NCI-H2227 treated with DMSO at 0.1 percent for 48 hours (cell line): ENCODE measurements at regions not wholly inside any gene's neighbourhood (a gene's known extent, or its start where the extent isn't known, plus 50 kb on each side); places are given as distances from the start of the nearest gene placed in this dataset.
"Not testable (repeated sequence)": the region's sequence is repeated elsewhere in the genome, so short reads cannot be mapped to it uniquely, and the experiment has no call there.

Experiments
- DNase-seq: peaks from one replicate; lab custom pipeline; 2025; lab: John Stamatoyannopoulos, UW

GRCh38 chr1:184854496-184855140, 100.0 kb upstream of the EDEM3 start:
- DNase-seq, result no peak

DNA sequence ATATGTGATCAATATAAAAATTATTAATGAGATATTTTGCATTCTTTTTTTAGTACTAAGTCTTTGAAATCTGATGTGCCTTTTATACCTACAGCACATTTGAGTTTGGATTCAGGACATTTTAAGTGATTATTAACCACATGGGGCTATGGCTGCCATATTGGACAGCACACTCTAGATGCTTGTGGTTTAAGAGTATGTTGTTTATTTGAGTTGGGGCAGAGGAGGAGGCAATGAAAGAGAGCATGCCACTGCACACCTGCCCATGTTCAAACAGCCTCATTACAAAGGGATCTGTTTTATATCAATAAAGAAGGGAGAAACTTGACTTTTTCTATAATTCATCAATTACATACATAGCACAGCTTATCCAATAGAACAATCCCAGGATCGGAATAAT, 99.4 kb upstream of the EDEM3 start:
- no peak for DNase-seq

- DNase-seq, result no peak
Observed at GRCh38 chr1:184851822-184852746, 97.4 kb upstream of the EDEM3 start.

GRCh38 chr1:184843732-184844495, 89.3 kb upstream of the EDEM3 start:
- DNase-seq, result no peak

DNA sequence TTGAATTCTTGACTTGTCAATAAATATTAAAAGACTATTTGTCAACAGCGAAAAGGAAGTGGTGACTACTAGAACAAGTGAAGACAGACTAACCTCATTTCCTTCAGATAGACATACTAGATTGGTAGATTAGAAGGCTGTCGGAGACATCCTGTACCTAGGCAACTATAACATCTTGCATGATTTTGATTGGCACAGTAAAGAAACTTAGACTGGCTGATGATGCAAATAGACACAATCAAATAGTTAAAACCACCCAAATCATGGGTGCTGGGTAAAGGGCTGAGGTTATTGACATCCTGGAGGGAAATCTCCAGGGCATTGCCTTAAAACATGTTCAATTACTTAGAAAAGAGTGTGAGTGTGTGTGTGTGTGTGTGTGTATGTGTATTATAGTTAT, 85.9 kb upstream of the EDEM3 start:
- no peak for DNase-seq

GRCh38 chr1:184838504-184838951, 83.9 kb upstream of the EDEM3 start:
- DNase-seq, result no peak

GRCh38 chr1:184836934-184837895, 82.6 kb upstream of the EDEM3 start:
- no peak for DNase-seq

- DNase-seq, result no peak
Observed at GRCh38 chr1:184836141-184836540, 81.5 kb upstream of the EDEM3 start.

DNA sequence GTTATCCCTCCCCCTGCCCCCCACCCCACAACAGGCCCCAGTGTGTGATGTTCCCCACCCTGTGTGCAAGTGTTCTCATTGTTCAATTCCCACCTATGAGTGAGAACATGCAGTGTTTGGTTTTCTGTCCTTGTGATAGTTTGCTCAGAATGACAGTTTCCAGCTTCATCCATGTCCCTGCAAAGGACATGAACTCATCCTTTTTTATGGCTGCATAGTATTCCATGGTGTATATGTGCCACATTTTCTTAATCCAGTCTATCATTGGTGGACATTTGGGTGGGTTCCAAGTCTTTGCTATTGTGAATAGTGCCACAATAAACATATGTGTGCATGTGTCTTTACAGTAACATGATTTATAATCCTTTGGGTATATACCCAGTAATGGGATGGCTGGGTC, 79.3 kb upstream of the EDEM3 start:
- DNase-seq, result not testable (repeated sequence)

DNA sequence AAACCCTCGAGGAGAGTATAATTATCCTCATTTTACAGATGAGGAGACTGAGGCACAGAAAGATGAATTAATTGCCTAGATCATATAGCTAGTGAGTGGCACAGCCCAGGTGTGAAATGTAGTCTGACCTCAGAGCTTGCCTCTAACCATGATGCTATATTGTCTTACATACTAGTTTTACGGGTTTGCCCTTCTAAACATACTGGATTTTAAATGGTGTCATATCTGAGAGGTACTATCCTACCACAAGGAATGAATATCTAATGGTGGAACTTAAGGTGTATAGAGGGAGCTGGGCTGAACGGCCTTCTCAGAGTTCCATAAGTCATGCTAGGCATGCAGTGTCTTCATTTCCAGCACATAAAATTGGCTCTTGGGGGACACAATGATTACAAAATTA, 77.9 kb upstream of the EDEM3 start:
- no peak for DNase-seq

DNA sequence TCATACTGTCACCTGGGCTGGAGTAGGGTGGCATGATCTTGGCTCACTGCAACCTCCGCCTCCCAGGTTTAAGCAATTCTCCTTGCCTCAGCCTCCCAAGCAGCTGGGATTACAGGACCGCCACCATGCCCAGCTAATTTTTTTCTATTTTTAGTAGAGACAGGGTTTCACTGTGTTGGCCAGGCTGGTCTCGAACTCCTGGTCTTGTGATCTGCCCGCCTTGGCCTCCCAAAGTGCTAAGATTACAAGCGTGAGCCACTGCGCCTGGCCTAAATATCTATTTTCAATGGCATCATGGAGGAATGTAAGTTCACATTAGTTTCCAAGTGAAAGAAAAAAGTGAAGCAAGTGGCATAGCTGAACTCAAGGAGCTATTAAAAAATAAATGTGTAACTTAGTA, 74.8 kb upstream of the EDEM3 start:
- not testable (repeated sequence) for DNase-seq

- DNase-seq, result no peak
Observed at GRCh38 chr1:184828369-184828717, 73.7 kb upstream of the EDEM3 start.

DNA sequence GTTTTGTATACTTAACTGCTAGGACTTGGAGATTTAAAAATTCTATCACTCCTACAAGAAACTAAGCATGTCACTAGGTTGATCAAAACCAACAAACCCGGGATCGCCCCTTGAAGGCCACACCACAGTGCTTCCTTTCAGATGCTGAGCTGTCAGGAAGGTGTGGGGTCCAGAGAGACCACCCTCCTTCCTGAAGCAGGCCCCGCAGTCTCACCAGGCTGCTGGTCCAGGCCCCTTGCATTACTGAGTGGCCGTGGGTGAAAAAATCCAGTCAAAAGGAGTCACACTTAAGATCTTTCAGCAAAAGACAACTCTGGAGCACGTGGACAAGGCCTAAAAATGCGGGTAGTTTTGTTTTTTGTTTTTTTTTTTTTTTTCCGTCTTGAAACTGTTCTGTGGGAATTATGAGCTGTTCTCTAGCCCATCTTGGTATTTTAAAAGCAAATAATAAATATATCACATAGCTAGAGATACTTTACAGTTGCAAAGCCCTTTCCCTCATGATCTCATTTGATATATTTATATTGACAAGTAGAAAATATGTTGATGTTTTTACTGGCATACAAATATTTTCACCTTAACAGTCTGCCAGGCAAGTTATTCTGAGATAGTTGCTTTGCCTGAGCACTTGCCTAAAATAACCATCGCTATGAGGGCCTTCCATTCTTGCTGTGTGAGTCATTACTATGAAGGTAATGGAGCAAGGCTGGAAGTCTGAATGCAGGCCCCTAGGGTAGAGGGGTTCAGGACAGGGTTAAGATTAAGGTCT, 73.1 kb upstream of the EDEM3 start:
- no peak for DNase-seq

- DNase-seq, result no peak
Observed at GRCh38 chr1:184826001-184826400, 71.3 kb upstream of the EDEM3 start.

DNA sequence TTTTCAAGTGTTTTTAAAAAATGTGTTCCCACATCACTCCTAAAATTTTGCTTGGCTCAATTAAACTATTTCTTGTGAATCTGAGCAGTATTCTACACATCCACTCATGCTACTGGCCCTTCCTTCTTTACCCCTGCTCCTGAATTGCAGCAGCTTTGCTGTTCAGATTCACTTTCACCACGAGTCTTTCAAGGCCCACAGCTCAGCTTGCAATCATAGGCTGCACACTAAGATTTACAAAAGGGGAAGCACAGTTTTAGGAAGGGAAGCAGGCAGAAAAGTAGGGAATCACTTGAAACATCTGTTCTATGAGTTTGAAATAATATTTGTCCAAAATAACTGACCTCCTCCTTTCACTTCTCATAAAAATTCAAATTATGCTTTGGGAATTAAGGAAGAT, 70.9 kb upstream of the EDEM3 start:
- no peak for DNase-seq

GRCh38 chr1:184824691-184825323, 70.1 kb upstream of the EDEM3 start:
- no peak for DNase-seq

DNA sequence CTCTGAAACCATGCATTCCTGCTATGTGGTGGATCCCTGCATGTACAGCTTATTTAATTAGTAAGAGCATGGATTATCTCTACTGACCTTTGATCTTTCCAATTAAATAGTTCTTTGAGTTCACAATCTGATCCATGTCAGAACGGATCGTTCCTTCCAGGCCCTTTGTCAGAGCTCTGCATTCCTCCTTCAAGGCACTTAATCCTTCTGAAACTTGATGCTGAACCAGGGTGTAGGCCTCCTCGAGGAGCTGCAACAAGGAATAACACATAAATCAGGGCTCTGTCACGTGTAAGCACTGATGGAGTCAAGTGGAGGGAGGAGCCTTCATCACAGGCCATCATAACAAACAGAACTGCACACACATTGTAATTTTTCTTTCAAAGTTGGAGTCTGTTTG, 68.4 kb upstream of the EDEM3 start:
- no peak for DNase-seq

DNA sequence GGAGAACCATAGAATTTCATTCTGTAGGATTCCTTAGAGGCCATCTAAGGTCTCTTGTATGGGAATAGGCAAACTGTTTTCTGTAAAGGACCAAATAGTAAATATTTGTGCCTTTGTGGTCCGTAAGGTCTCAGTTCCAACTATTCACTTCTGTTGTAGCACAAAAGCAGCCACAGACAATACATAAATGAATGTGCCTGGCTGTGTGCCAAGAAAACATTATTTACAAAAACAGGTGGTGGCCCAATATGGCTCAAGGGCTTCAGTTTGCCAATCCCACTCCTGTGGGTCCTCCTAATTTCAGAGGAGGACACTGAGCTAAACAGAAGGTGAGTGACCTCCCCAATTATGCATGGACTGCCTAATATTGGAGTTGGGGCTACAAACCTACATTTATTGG, 67.6 kb upstream of the EDEM3 start:
- DNase-seq, result no peak

- no peak for DNase-seq
Observed at GRCh38 chr1:184821658-184822057, 67.0 kb upstream of the EDEM3 start.

- no peak for DNase-seq
Observed at GRCh38 chr1:184820956-184821355, 66.3 kb upstream of the EDEM3 start.
